ENCODE measurements at regions not wholly inside any gene's neighbourhood (a gene's known extent, or its start where the extent isn't known, plus 50 kb on each side); places are given as distances from the start of the nearest gene placed in this dataset.

- H3K9ac ChIP-seq = no peak overlapping the region
- no peaks in the 10 kb centered on the region for H3K79me2 ChIP-seq (ENCODE audit: insufficient read depth, low read depth)
- TF ChIP-seq, protein P1, sequence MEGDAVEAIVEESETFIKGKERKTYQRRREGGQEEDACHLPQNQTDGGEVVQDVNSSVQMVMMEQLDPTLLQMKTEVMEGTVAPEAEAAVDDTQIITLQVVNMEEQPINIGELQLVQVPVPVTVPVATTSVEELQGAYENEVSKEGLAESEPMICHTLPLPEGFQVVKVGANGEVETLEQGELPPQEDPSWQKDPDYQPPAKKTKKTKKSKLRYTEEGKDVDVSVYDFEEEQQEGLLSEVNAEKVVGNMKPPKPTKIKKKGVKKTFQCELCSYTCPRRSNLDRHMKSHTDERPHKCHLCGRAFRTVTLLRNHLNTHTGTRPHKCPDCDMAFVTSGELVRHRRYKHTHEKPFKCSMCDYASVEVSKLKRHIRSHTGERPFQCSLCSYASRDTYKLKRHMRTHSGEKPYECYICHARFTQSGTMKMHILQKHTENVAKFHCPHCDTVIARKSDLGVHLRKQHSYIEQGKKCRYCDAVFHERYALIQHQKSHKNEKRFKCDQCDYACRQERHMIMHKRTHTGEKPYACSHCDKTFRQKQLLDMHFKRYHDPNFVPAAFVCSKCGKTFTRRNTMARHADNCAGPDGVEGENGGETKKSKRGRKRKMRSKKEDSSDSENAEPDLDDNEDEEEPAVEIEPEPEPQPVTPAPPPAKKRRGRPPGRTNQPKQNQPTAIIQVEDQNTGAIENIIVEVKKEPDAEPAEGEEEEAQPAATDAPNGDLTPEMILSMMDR (conservative IDR thresholded peaks at IDR 0.05; ENCODE audit: low read depth, low read length) = no peak
- no peak overlapping the region for H3K4me2 ChIP-seq
- H3K27me3 ChIP-seq (ENCODE audit: insufficient read depth, low read depth) = no peaks in the 10 kb centered on the region
- H3K27ac ChIP-seq = no peak overlapping the region
- H3K36me3 ChIP-seq (ENCODE audit: insufficient read depth) = no peaks in the 10 kb centered on the region
- H4K20me1 ChIP-seq (ENCODE audit: insufficient read depth) = no peaks in the 10 kb centered on the region
- no peak overlapping the region for H2AFZ ChIP-seq (ENCODE audit: low read depth)
- H3K4me1 ChIP-seq (ENCODE audit: low read depth, poor library complexity, severe bottlenecking) = no peaks in the 10 kb centered on the region
- no peak overlapping the region for H3K4me3 ChIP-seq (IDR thresholded peaks at IDR 0.05; ENCODE audit: insufficient read depth, low read depth, low read length)
These were observed 151.8 kb upstream of the RAB4A start for GRCh38 chr1:229119161-229119560.

DNA sequence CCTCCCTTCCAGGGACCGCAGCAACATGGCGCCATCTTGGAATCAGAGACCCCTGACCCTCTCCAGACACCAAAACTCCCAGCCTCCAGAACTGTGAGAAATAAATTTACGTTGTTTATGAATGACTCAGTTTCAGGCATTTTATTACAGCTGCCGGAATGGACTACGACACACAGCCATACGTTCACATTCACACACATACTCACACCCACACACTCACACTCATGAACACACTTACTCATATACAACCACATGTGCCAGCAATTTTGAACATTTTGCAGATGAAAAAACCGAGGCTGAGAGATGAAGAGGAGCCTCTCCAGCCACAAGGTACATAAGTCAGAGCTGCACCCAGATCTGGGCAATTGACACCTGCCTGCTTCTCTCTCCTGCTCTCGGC is 151.0 kb upstream of the RAB4A start:
- Histone ChIP-seq H3K9ac (no peak overlapping the region), H3K79me2 (ENCODE audit: insufficient read depth, low read depth) (no peaks in the 10 kb centered on the region), H3K4me3 (IDR thresholded peaks at IDR 0.05; ENCODE audit: insufficient read depth, low read depth, low read length) (no peak overlapping the region), H3K4me1 (ENCODE audit: low read depth, poor library complexity, severe bottlenecking) (no peaks in the 10 kb centered on the region), H3K36me3 (ENCODE audit: insufficient read depth) (no peaks in the 10 kb centered on the region), H4K20me1 (ENCODE audit: insufficient read depth) (no peaks in the 10 kb centered on the region), H3K27ac (no peak overlapping the region), H3K4me2 (no peak overlapping the region), H2AFZ (ENCODE audit: low read depth) (no peak overlapping the region), H3K27me3 (ENCODE audit: insufficient read depth, low read depth) (no peaks in the 10 kb centered on the region)
- TF ChIP-seq, protein P1 (conservative IDR thresholded peaks at IDR 0.05; ENCODE audit: low read depth, low read length) = no peak

DNA sequence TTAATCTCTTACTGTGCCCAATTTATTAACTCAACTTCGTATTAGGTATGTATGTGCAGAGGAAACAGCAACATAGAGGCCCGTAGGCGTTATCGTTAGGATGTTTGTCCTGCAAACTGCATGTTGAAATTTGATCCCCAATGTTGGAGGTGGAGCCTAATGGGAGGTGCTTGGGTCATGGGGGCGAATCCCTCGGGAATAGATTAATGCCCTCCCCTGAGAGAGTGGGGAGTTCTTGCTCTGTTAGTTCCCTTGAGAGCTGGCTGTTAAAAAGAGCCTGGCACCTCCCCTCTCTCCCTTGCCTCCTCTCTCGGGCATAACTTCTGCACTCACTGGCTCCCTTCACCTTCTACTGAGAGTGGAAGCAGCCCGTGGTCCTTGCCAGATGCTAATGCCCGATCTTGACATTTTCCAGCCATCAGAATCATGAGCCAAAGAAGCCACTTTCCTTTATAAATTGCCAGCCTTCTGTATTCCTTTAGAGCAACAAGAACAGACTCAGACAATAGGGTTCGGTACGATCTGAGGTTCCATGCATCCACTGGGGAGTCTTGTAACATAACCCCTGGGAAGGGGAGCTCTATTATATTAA is 149.0 kb upstream of the RAB4A start:
- Histone ChIP-seq H3K36me3 (ENCODE audit: insufficient read depth) (no peaks in the 10 kb centered on the region), H3K4me1 (ENCODE audit: low read depth, poor library complexity, severe bottlenecking) (peaks cover 4% of the 10 kb centered on the region), H3K79me2 (ENCODE audit: insufficient read depth, low read depth) (no peaks in the 10 kb centered on the region), H3K27ac (no peak overlapping the region), H4K20me1 (ENCODE audit: insufficient read depth) (no peaks in the 10 kb centered on the region), H3K4me3 (IDR thresholded peaks at IDR 0.05; ENCODE audit: insufficient read depth, low read depth, low read length) (no peak overlapping the region), H2AFZ (ENCODE audit: low read depth) (no peak overlapping the region), H3K4me2 (no peak overlapping the region), H3K9ac (no peak overlapping the region), H3K27me3 (ENCODE audit: insufficient read depth, low read depth) (no peaks in the 10 kb centered on the region)
- TF ChIP-seq, protein P1 (conservative IDR thresholded peaks at IDR 0.05; ENCODE audit: low read depth, low read length) = no peak

- Histone ChIP-seq H4K20me1 (ENCODE audit: insufficient read depth) (no peaks in the 10 kb centered on the region), H3K27ac (no peak overlapping the region), H2AFZ (ENCODE audit: low read depth) (no peak overlapping the region), H3K9ac (no peak overlapping the region), H3K4me1 (ENCODE audit: low read depth, poor library complexity, severe bottlenecking) (peaks cover 10% of the 10 kb centered on the region), H3K4me2 (no peak overlapping the region), H3K27me3 (ENCODE audit: insufficient read depth, low read depth) (no peaks in the 10 kb centered on the region), H3K4me3 (IDR thresholded peaks at IDR 0.05; ENCODE audit: insufficient read depth, low read depth, low read length) (no peak overlapping the region), H3K36me3 (ENCODE audit: insufficient read depth) (no peaks in the 10 kb centered on the region), H3K79me2 (ENCODE audit: insufficient read depth, low read depth) (no peaks in the 10 kb centered on the region)
- TF ChIP-seq, protein P1 (conservative IDR thresholded peaks at IDR 0.05; ENCODE audit: low read depth, low read length) = no peak
These were observed 148.3 kb upstream of the RAB4A start for GRCh38 chr1:229122606-229123005.
